ENCODE measurements at regions not wholly inside any gene's neighbourhood (a gene's known extent, or its start where the extent isn't known, plus 50 kb on each side); places are given as distances from the start of the nearest gene placed in this dataset.
A peak's percentile ranks its signal among the peaks of the same experiment; 100 is the strongest.

DNA sequence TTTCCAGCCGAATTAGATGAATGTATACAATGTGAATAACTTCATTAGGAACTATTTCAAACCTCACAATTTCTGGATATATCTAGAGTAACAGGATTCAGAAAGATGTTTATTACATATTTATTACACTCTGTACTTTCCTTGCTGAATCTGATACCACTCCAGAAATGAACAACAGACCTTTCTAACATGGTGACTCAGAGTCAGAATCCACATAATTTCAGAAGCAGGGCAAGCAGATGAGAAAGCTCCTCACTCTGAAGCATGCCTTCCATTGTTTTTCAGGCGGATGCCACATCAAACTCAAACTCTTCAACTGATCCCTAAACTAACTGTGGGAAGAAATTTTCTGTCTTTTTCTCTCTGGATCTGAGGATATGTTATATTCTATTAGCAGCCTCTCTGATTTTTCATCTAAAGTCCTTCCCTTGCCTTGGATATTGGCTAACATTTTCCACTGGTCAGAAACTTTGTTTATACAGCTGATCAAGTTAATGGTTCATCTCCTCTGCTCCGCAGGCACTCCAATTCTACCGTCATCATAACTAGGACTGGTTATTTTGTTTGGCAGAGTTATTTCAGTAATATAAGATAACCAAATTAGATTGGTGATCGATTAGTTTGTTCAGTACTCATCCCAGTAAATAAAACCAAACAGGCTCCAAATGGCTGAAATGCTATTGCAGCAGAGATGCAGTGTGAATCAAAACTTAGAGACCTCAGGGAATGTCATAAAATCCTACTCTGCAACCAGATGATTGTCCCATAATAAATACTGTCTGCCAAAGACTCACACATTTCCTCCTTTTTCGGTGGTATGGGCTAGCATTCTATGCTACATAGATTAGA, 556.0 kb downstream of the EBF1 start:
- H3K4me3 ChIP-seq: no peak overlapping the region
- TF ChIP-seq, protein P1, sequence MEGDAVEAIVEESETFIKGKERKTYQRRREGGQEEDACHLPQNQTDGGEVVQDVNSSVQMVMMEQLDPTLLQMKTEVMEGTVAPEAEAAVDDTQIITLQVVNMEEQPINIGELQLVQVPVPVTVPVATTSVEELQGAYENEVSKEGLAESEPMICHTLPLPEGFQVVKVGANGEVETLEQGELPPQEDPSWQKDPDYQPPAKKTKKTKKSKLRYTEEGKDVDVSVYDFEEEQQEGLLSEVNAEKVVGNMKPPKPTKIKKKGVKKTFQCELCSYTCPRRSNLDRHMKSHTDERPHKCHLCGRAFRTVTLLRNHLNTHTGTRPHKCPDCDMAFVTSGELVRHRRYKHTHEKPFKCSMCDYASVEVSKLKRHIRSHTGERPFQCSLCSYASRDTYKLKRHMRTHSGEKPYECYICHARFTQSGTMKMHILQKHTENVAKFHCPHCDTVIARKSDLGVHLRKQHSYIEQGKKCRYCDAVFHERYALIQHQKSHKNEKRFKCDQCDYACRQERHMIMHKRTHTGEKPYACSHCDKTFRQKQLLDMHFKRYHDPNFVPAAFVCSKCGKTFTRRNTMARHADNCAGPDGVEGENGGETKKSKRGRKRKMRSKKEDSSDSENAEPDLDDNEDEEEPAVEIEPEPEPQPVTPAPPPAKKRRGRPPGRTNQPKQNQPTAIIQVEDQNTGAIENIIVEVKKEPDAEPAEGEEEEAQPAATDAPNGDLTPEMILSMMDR (IDR thresholded peaks at IDR 0.05): no peak
- H3K27ac ChIP-seq: peak overlapping the region; percentile 28 to 77 (median 56)
- H3K4me1 ChIP-seq: peaks cover 0 to 10% (median 0%) of the 10 kb centered on the region in 9 donors
- ATAC-seq (peak in 7 of 8 donors; percentile 60 to 90 (median 80)), DNase-seq (no peak)
- no peaks in the 10 kb centered on the region for H3K27me3 ChIP-seq
- peaks cover 0 to 12% (median 5%) of the 10 kb centered on the region in 11 donors for H3K9me3 ChIP-seq
- no peaks in the 10 kb centered on the region for H3K36me3 ChIP-seq
- intact Hi-C loops (cut with DNase I): loop anchor here in 1 of 10 donors (10.0 kb wide), 1 partner anchor 59 kb away; no protein-coding TSS in a partner anchor
- WGBS, 2 donors: 70 to 72% methylated on average over 6 of the region's 6 CpGs

DNA sequence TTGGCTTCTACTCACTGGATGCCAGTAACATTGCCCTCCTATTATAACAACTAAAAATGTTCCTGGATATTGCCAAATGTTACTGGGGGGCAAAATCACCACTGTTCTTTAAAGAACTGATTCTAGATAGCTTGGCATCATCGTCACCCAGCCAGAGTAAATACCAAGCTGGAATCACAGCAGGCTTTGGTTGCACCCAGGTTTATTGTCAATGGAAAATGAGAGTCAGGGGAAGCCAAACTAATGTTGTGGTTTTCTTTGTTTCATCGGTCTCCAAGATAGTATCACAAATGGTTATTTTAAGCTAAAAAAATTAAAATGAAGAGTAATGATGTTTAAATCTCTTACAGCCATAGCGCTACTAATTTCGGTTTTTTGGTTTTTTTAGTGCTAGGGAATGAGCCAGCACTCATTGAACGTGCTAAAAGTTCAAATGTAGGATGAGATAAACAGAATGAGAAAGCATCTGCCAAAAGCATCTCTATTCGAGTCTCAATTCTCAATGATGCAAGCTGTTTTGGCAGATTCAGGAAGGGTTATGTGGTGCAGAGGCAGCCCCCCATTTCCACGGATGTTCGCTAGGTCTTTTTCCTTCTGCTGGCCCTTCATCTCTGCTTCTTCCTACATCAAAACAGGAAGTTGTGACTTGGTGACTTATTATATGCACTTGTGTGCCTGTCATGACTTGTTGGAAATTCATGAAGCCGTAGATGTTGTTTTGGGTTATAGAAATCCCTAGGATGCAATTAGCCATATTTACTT, 558.0 kb downstream of the EBF1 start:
- H3K4me1 ChIP-seq: peaks cover 0 to 20% (median 4%) of the 10 kb centered on the region in 9 donors
- TF ChIP-seq, protein P1 (IDR thresholded peaks at IDR 0.05): no peak
- 62 to 73% methylated on average over 9 of the region's 9 CpGs for WGBS, 2 donors
- intact Hi-C loops (cut with DNase I): loop anchor here in 1 of 10 donors (10.0 kb wide), 1 partner anchor 57 kb away; no protein-coding TSS in a partner anchor
- peak overlapping the region in 5 of 10 donors; percentile 0 to 77 (median 33) for H3K27ac ChIP-seq
- DNase-seq (no peak), ATAC-seq (no peak)
- peaks cover 0 to 3% (median 0%) of the 10 kb centered on the region in 11 donors for H3K9me3 ChIP-seq
- no peak overlapping the region for H3K4me3 ChIP-seq
- peaks cover 0 to 6% (median 0%) of the 10 kb centered on the region in 7 donors for H3K27me3 ChIP-seq
- no peaks in the 10 kb centered on the region for H3K36me3 ChIP-seq

DNA sequence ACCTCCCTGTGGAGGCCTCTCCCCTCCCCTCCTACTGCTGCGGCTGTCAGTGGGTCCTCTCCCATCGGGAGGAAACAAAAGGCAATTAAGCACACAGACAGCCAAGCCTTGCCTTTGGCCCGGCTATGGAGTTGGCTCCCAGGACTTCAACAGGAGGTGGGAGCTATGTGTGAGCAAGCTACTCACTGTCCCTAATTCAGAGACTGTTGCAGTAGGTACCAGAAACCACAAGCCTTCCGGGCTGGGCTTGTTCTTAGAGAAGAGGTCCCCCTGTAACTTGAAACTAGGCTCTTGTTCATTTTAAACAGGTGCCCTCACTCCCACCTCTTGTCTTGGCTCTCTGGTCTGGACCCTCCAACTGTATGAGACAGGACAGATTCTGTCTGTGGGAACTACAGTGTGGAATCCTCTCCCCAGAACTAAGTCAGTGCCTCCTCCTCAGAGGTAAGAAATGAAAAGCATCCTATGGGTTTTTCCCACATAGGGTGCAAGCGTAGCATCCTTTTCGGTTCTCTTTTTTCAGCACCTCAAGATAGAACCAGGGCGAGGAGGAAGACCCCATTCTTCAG, 561.1 kb downstream of the EBF1 start:
- intact Hi-C loops (cut with DNase I): no loop called here
- H3K36me3 ChIP-seq: no peaks in the 10 kb centered on the region
- peak in 6 of 8 donors; percentile 37 to 83 (median 64) for ATAC-seq
- TF ChIP-seq, protein P1 (IDR thresholded peaks at IDR 0.05): no peak
- peak overlapping the region in 3 of 10 donors; percentile 26 to 55 (median 29) for H3K27ac ChIP-seq
- peaks cover 0 to 3% (median 0%) of the 10 kb centered on the region in 11 donors for H3K9me3 ChIP-seq
- H3K27me3 ChIP-seq: peaks cover 0 to 6% (median 0%) of the 10 kb centered on the region in 7 donors
- 52 to 53% methylated on average over 7 of the region's 7 CpGs for WGBS, 2 donors
- peak in 1 of 2 donors; percentile 23 for DNase-seq
- no peak overlapping the region for H3K4me3 ChIP-seq
- H3K4me1 ChIP-seq: peaks cover 0 to 12% (median 4%) of the 10 kb centered on the region in 9 donors

DNA sequence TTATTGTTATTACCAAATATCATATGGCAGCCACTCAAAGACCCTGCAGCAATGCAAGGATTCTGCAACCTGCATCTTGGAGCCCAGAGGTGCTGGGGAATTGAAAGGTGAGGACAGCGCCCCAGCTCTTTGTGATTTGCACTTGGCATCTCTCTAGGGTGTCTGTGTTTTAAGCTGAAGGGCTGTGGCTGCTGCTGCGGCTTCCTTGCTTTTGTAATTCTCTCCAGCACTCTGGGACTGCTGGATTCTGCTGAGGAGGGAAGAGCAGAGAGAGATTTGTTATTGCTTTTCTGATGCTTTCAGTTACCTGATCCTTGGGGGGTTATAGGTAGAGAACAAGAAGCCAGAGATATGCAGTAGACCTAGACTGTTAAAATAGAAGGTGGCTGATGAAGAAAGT, 562.4 kb downstream of the EBF1 start:
- TF ChIP-seq, protein P1 (IDR thresholded peaks at IDR 0.05): no peak
- peaks cover 0 to 6% (median 0%) of the 10 kb centered on the region in 7 donors for H3K27me3 ChIP-seq
- H3K36me3 ChIP-seq: no peaks in the 10 kb centered on the region
- no peak for DNase-seq
- peaks cover 0 to 3% (median 0%) of the 10 kb centered on the region in 11 donors for H3K9me3 ChIP-seq
- 64 to 79% methylated on average over 2 of the region's 2 CpGs for WGBS, 2 donors
- intact Hi-C loops (cut with DNase I): no loop called here
- H3K27ac ChIP-seq: no peak overlapping the region
- peaks cover 0 to 12% (median 4%) of the 10 kb centered on the region in 9 donors for H3K4me1 ChIP-seq
- H3K4me3 ChIP-seq: no peak overlapping the region
- no peak for ATAC-seq
